Right forelimb (tissue), 1 donor: ENCODE measurements at regions not wholly inside any gene's neighbourhood (a gene's known extent, or its start where the extent isn't known, plus 50 kb on each side); places are given as distances from the start of the nearest gene placed in this dataset.
"Not testable (repeated sequence)": the region's sequence is repeated elsewhere in the genome, so short reads cannot be mapped to it uniquely, and the experiment has no call there.

ENCODE experiments used
- DNase-seq: peaks from one replicate; pipeline ENCODE4 v3.0.0-alpha.2; 2018

- DNase-seq: no peak
These were observed 136.8 kb downstream of the S1PR1 start for GRCh38 chr1:101373570-101373969.

GRCh38 chr1:101375448-101375847 lies 138.6 kb downstream of the S1PR1 start:
- DNase-seq: not testable (repeated sequence)

GRCh38 chr1:101376121-101377083 lies 139.6 kb downstream of the S1PR1 start:
- no peak for DNase-seq

- DNase-seq: no peak
These were observed 140.4 kb downstream of the S1PR1 start for GRCh38 chr1:101377084-101377835.

GRCh38 chr1:101379037-101379436 lies 142.2 kb downstream of the S1PR1 start:
- no peak for DNase-seq

- no peak for DNase-seq
These were observed 143.1 kb downstream of the S1PR1 start for GRCh38 chr1:101379950-101380349.

- no peak for DNase-seq
These were observed 145.3 kb downstream of the S1PR1 start for GRCh38 chr1:101382135-101382534.

GRCh38 chr1:101388904-101389546 lies 152.2 kb downstream of the S1PR1 start:
- DNase-seq: no peak

- no peak for DNase-seq
These were observed 152.7 kb downstream of the S1PR1 start for GRCh38 chr1:101389547-101389929.

GRCh38 chr1:101392552-101392951 lies 155.7 kb downstream of the S1PR1 start:
- DNase-seq: no peak

GRCh38 chr1:101394041-101394440 lies 157.2 kb downstream of the S1PR1 start:
- no peak for DNase-seq

GRCh38 chr1:101399222-101399621 lies 162.4 kb downstream of the S1PR1 start:
- DNase-seq: no peak

GRCh38 chr1:101406271-101406670 lies 169.5 kb downstream of the S1PR1 start:
- DNase-seq: no peak

- no peak for DNase-seq
These were observed 169.9 kb downstream of the S1PR1 start for GRCh38 chr1:101406681-101407080.

GRCh38 chr1:101407505-101408211 lies 170.8 kb downstream of the S1PR1 start:
- DNase-seq: no peak

GRCh38 chr1:101408212-101409042 lies 171.6 kb downstream of the S1PR1 start:
- no peak for DNase-seq

- DNase-seq: no peak
These were observed 172.3 kb downstream of the S1PR1 start for GRCh38 chr1:101409102-101409501.

- DNase-seq: no peak
These were observed 173.4 kb downstream of the S1PR1 start for GRCh38 chr1:101410048-101410878.

GRCh38 chr1:101420406-101420805 lies 183.6 kb downstream of the S1PR1 start:
- no peak for DNase-seq

GRCh38 chr1:101428083-101428482 lies 191.3 kb downstream of the S1PR1 start:
- DNase-seq: not testable (repeated sequence)

GRCh38 chr1:101428562-101428961 lies 191.7 kb downstream of the S1PR1 start:
- DNase-seq: no peak
